ENCODE measurements at regions not wholly inside any gene's neighbourhood (a gene's known extent, or its start where the extent isn't known, plus 50 kb on each side); places are given as distances from the start of the nearest gene placed in this dataset.

GRCh38 chr4:131547506-131547981 is 1601.5 kb upstream of the PCDH10 start:
- Histone ChIP-seq H3K4me2 (ENCODE audit: control insufficient read depth, extremely low read depth, insufficient read depth, low read depth, low read length) (no peak overlapping the region), H3K79me2 (ENCODE audit: control insufficient read depth, insufficient read depth, low read length) (no peaks in the 10 kb centered on the region), H2AFZ (ENCODE audit: control insufficient read depth, low read length) (no peak overlapping the region), H3K4me1 (ENCODE audit: control insufficient read depth, extremely low read depth, insufficient read depth, low read length) (no peaks in the 10 kb centered on the region), H3K9me3 (ENCODE audit: control insufficient read depth, low read depth, low read length) (no peaks in the 10 kb centered on the region), H3K36me3 (ENCODE audit: control insufficient read depth in 2 of 2, extremely low read depth in 1 of 2, insufficient read depth in 2 of 2, low read length in 2 of 2) (no peaks in the 10 kb centered on the region), H3K9me1 (ENCODE audit: control insufficient read depth, extremely low read depth, insufficient read depth, low read length) (no peaks in the 10 kb centered on the region), H3K27me3 (ENCODE audit: control insufficient read depth, extremely low read depth, insufficient read depth, low read length) (no peaks in the 10 kb centered on the region), H3K9ac (ENCODE audit: control insufficient read depth, extremely low read depth, insufficient read depth, low read length) (no peak overlapping the region), H3K4me3 (ENCODE audit: control insufficient read depth in 2 of 3, extremely low read depth in 1 of 3, insufficient read depth in 2 of 3, low read depth in 1 of 3, low read length in 3 of 3) (no peak overlapping the region), H3K27ac (ENCODE audit: control insufficient read depth, insufficient read depth, low read length) (no peak overlapping the region), H4K20me1 (ENCODE audit: control insufficient read depth, extremely low read depth, insufficient read depth, low read length) (no peaks in the 10 kb centered on the region)
- no peak for DNase-seq (ENCODE audit: low read depth, low spot score)
- FAIRE-seq = no peak
- TF ChIP-seq EZH2 (IDR thresholded peaks at IDR 0.05; ENCODE audit: low read length) (no peak), CTCF (optimal IDR thresholded peaks at IDR 0.05 in 1 of 3, IDR thresholded peaks at IDR 0.05 in 1 of 3, conservative IDR thresholded peaks at IDR 0.05 in 1 of 3; ENCODE audit: extremely low read depth in 1 of 3, insufficient read depth in 2 of 3, low read length in 3 of 3) (no peak)
- dilution Hi-C loops (cut with MboI; ENCODE audit: extremely low pct_ligation_motif_present, low sequenced_read_pairs) = no loop called here

- Histone ChIP-seq H2AFZ (ENCODE audit: control insufficient read depth, low read length) (no peak overlapping the region), H3K9me3 (ENCODE audit: control insufficient read depth, low read depth, low read length) (no peaks in the 10 kb centered on the region), H3K4me3 (ENCODE audit: control insufficient read depth in 2 of 3, extremely low read depth in 1 of 3, insufficient read depth in 2 of 3, low read depth in 1 of 3, low read length in 3 of 3) (no peak overlapping the region), H3K36me3 (ENCODE audit: control insufficient read depth in 2 of 2, extremely low read depth in 1 of 2, insufficient read depth in 2 of 2, low read length in 2 of 2) (no peaks in the 10 kb centered on the region), H3K9ac (ENCODE audit: control insufficient read depth, extremely low read depth, insufficient read depth, low read length) (no peak overlapping the region), H3K27ac (ENCODE audit: control insufficient read depth, insufficient read depth, low read length) (no peak overlapping the region), H3K79me2 (ENCODE audit: control insufficient read depth, insufficient read depth, low read length) (no peaks in the 10 kb centered on the region), H3K4me1 (ENCODE audit: control insufficient read depth, extremely low read depth, insufficient read depth, low read length) (no peaks in the 10 kb centered on the region), H3K27me3 (ENCODE audit: control insufficient read depth, extremely low read depth, insufficient read depth, low read length) (no peaks in the 10 kb centered on the region), H4K20me1 (ENCODE audit: control insufficient read depth, extremely low read depth, insufficient read depth, low read length) (no peaks in the 10 kb centered on the region), H3K4me2 (ENCODE audit: control insufficient read depth, extremely low read depth, insufficient read depth, low read depth, low read length) (no peak overlapping the region), H3K9me1 (ENCODE audit: control insufficient read depth, extremely low read depth, insufficient read depth, low read length) (no peaks in the 10 kb centered on the region)
- dilution Hi-C loops (cut with MboI; ENCODE audit: extremely low pct_ligation_motif_present, low sequenced_read_pairs) = no loop called here
- FAIRE-seq (no peak), DNase-seq (ENCODE audit: low read depth, low spot score) (no peak)
- TF ChIP-seq CTCF (optimal IDR thresholded peaks at IDR 0.05 in 1 of 3, IDR thresholded peaks at IDR 0.05 in 1 of 3, conservative IDR thresholded peaks at IDR 0.05 in 1 of 3; ENCODE audit: extremely low read depth in 1 of 3, insufficient read depth in 2 of 3, low read length in 3 of 3) (no peak), EZH2 (IDR thresholded peaks at IDR 0.05; ENCODE audit: low read length) (no peak)
Observed at GRCh38 chr4:131551306-131551705, 1597.8 kb upstream of the PCDH10 start.
